IPS-20b (cell line): ENCODE measurements at regions not wholly inside any gene's neighbourhood (a gene's known extent, or its start where the extent isn't known, plus 50 kb on each side); places are given as distances from the start of the nearest gene placed in this dataset.
"Not testable (repeated sequence)": the region's sequence is repeated elsewhere in the genome, so short reads cannot be mapped to it uniquely, and the experiment has no call there.

ENCODE experiments used
- H3K27ac ChIP-seq: one replicate; pipeline ENCODE4 v1.5.1; 2013; ENCODE audit warnings: low read length
- H3K27me3 ChIP-seq: 2 replicates; pipeline ENCODE4 v1.6.1; 2013; ENCODE audit warnings: mild to moderate bottlenecking, low read length, inconsistent platforms; ENCODE audit not compliant: insufficient read depth
- H3K36me3 ChIP-seq: 2 replicates; pipeline ENCODE4 v1.6.1; 2013; ENCODE audit warnings: low read depth, mild to moderate bottlenecking, inconsistent platforms, low read length, moderate library complexity; ENCODE audit not compliant: insufficient read depth
- H3K4me1 ChIP-seq: 2 replicates; pipeline ENCODE4 v1.6.1; 2013; ENCODE audit warnings: mild to moderate bottlenecking, control low read depth, inconsistent platforms, low read length, moderate library complexity; ENCODE audit not compliant: insufficient read depth
- H3K4me3 ChIP-seq: 2 replicates; pipeline ENCODE4 v1.5.1; 2013; ENCODE audit warnings: mild to moderate bottlenecking, low read length, inconsistent platforms
- H3K9ac ChIP-seq: 2 replicates; pipeline ENCODE4 v1.6.1; 2013; ENCODE audit warnings: low read depth, mild to moderate bottlenecking, inconsistent platforms, low read length, moderate library complexity
- H3K9me3 ChIP-seq: 2 replicates; pipeline ENCODE4 v1.6.1; 2013; ENCODE audit warnings: mild to moderate bottlenecking, low read depth, low read length, inconsistent platforms; ENCODE audit not compliant: insufficient read depth

GRCh38 chr5:112512901-112513300 is 93.8 kb upstream of the EPB41L4A start:
- Histone ChIP-seq H3K9me3 (peaks cover 14% of the 10 kb centered on the region), H3K4me1 (no peaks in the 10 kb centered on the region), H3K36me3 (no peaks in the 10 kb centered on the region), H3K4me3 (no peak overlapping the region), H3K27me3 (no peaks in the 10 kb centered on the region), H3K27ac (no peak overlapping the region), H3K9ac (no peak overlapping the region)

- peaks cover 14% of the 10 kb centered on the region for H3K9me3 ChIP-seq
- H3K4me1 ChIP-seq: no peaks in the 10 kb centered on the region
- no peak overlapping the region for H3K27ac ChIP-seq
- no peaks in the 10 kb centered on the region for H3K27me3 ChIP-seq
- H3K9ac ChIP-seq: no peak overlapping the region
- H3K4me3 ChIP-seq: no peak overlapping the region
- no peaks in the 10 kb centered on the region for H3K36me3 ChIP-seq
Measured at GRCh38 chr5:112514111-112514510, 95.0 kb upstream of the EPB41L4A start.

DNA sequence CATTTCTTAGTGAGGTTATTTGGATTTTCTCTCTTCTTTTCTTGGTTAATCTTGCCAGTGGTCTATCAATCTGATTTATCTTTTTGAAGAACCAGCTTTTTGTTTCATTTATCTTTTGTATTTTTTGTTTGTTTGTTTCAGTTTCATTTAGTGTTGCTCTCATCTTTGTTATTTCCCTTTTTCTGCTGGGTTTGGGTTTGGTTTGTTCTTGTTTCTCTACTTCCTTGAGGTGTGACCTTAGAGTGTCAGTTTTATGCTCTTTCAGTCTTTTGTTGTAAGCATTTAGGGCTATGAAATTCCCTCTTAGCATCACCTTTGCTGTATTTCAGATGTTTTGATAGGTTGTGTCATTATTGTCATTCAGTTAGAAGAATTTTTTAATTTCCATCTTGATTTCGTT is 101.4 kb upstream of the EPB41L4A start:
- H3K27me3 ChIP-seq, H3K27ac ChIP-seq, H3K4me1 ChIP-seq, H3K9ac ChIP-seq, H3K36me3 ChIP-seq, H3K9me3 ChIP-seq, H3K4me3 ChIP-seq: not testable (repeated sequence)

DNA sequence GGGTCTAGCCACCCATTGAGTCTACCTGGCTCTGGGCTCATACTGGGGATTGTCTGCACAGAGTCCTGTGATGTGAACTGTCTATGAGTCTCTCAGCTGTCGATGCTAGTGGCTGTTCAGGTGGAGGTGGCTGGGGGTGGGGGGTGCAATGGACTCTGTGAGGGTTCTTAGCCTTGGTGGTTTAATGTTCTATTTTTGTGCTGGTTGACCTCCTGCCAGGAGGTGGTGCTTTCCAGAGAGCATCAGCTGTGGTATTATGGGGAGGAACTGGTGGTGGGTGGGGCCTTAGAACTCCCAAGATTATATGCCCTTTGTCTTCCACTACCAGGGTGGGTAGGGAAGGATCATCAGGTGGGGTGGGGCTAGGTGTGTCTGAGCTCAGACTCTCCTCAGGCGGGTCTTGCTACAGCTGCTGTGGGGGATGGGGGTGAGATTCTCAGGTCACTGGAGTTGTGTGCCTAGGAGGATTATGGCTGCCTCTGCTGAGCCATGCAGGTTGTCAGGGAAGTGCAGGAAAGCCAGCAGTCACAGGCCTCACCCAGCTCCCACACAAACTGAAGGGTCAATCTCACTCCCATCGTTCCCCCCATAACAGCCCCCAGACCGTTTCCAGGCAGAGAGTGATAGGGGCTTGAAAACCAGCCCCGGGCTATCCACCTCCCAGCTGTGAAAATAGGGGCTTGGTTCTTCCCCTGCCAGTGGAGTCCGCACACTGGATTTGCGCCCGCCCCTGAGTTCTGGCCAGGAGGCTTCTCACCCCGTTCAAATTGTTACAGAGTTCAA is 104.0 kb upstream of the EPB41L4A start:
- H3K9me3 ChIP-seq, H3K27ac ChIP-seq, H3K9ac ChIP-seq, H3K4me3 ChIP-seq, H3K27me3 ChIP-seq, H3K4me1 ChIP-seq, H3K36me3 ChIP-seq: not testable (repeated sequence)

DNA sequence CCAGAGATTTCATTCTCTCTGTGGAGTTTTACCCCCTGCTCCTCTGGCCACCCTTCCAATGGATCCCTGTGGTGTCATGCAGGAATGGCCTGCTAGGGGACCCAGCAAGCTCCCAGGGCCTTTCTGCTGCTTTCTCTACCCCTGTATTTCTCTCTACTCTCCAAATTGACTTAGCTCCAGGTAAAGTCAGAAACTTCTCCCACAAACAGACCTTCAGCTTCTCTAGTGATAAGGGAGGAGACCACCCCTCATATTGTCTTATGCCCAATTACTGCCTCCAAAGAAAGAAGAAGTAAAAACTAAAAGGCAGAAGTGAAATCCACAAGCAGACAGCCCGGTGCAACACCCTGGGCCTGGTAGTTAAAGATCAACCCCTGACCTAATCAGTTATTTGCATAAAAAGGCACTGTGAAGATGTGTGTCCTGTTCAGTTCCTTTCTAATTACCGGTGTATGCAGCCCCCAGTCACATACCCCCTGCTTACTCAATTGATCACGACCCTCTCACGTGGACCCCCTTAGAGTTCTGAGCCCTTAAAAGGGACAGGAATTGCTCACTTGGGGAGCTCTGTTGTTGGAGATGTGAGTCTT is 104.7 kb upstream of the EPB41L4A start:
- not testable (repeated sequence) for H3K9me3 ChIP-seq, H3K4me1 ChIP-seq, H3K27me3 ChIP-seq, H3K4me3 ChIP-seq, H3K9ac ChIP-seq, H3K27ac ChIP-seq, H3K36me3 ChIP-seq

GRCh38 chr5:112525217-112525616 is 106.1 kb upstream of the EPB41L4A start:
- no peaks in the 10 kb centered on the region for H3K9me3 ChIP-seq
- no peak overlapping the region for H3K9ac ChIP-seq
- no peaks in the 10 kb centered on the region for H3K27me3 ChIP-seq
- H3K36me3 ChIP-seq: no peaks in the 10 kb centered on the region
- H3K4me3 ChIP-seq: no peak overlapping the region
- H3K4me1 ChIP-seq: no peaks in the 10 kb centered on the region
- no peak overlapping the region for H3K27ac ChIP-seq

DNA sequence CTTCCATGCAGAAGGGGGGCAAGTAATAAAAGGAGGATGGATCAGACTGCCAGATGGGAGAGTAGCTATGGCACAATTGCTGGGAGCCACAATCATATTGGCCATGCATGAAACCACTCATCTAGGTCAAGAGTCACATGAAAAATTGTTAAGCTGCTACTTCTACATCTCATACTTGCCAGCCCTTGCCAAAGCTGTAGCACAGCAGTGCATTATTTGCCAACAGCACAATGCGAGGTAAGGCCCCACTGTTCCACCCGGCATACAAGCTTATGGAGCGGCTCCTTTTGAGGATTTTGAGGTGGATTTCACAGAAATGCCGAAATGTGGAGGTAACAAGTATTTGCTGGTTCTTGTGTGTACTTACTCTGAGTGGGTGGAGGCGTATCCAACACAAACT is 109.9 kb upstream of the EPB41L4A start:
- H3K4me1 ChIP-seq: peaks cover 7% of the 10 kb centered on the region; the same call in 1 of the 2 replicates
- no peaks in the 10 kb centered on the region for H3K9me3 ChIP-seq
- H3K4me3 ChIP-seq: no peak overlapping the region
- no peaks in the 10 kb centered on the region for H3K27me3 ChIP-seq
- H3K9ac ChIP-seq: no peak overlapping the region
- no peak overlapping the region for H3K27ac ChIP-seq
- H3K36me3 ChIP-seq: no peaks in the 10 kb centered on the region

GRCh38 chr5:112529525-112529924 is 110.4 kb upstream of the EPB41L4A start:
- H3K4me3 ChIP-seq: no peak overlapping the region
- no peak overlapping the region for H3K9ac ChIP-seq
- no peaks in the 10 kb centered on the region for H3K27me3 ChIP-seq
- no peaks in the 10 kb centered on the region for H3K36me3 ChIP-seq
- H3K27ac ChIP-seq: no peak overlapping the region
- peaks cover 7% of the 10 kb centered on the region; the same call in 1 of the 2 replicates for H3K4me1 ChIP-seq
- H3K9me3 ChIP-seq: no peaks in the 10 kb centered on the region

DNA sequence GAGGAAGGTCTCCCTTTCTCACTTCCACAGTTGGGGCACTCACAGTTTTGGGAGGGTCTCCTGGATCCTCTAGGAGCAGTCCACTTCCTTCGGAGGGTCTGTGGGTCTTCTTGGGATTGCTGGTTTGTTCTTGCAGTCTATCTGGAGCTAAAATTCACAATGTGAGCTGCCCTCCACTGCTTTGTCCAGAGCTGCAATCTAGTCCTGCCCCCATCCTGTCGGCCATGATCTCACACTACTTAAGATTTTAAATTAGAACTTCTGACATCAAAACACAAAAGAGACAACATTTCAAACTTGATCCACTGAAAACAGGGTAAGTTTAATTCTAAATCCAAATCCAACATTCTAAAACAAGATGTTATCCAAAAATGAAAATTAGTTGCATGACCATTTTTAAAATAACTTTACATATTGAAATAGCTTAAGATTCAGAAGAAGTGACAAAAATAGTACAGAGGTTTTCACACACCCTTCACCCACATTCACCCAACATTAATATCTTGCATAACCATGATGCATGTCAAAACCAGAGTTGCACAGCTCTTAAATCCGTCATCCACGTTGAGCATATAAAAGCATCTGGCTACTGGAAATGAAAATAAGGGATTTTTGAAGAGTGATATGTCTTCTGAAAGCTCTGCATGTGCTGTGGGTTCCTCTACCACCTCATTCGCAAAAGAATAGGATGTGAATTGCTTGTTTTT is 113.7 kb upstream of the EPB41L4A start:
- H3K9me3 ChIP-seq: no peaks in the 10 kb centered on the region
- no peak overlapping the region for H3K4me3 ChIP-seq
- no peaks in the 10 kb centered on the region for H3K36me3 ChIP-seq
- no peak overlapping the region for H3K27ac ChIP-seq
- peaks cover 7% of the 10 kb centered on the region; the same call in 1 of the 2 replicates for H3K4me1 ChIP-seq
- no peaks in the 10 kb centered on the region for H3K27me3 ChIP-seq
- no peak overlapping the region for H3K9ac ChIP-seq

DNA sequence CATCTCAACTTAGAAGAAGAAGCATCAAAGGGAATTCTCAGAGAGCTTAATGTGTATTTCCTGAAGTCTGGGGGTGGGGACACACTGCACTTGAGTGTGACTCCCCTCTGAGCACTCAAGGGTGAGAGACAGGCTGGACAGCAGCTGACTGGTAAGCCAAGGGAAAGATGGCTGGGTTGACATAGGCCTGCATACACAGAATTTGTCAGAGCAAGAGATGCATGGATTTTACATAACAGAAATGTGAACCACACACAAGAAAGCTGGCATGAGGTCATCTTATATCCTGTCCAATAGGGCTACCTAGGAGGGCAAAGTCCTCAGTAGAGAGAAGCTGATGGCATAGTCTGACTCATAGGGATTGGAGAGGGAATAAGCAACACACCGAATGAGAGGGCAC is 114.3 kb upstream of the EPB41L4A start:
- H3K27me3 ChIP-seq: no peaks in the 10 kb centered on the region
- H3K4me3 ChIP-seq: no peak overlapping the region
- H3K36me3 ChIP-seq: no peaks in the 10 kb centered on the region
- H3K4me1 ChIP-seq: peaks cover 7% of the 10 kb centered on the region; the same call in 1 of the 2 replicates
- H3K9ac ChIP-seq: no peak overlapping the region
- H3K9me3 ChIP-seq: no peaks in the 10 kb centered on the region
- no peak overlapping the region for H3K27ac ChIP-seq

DNA sequence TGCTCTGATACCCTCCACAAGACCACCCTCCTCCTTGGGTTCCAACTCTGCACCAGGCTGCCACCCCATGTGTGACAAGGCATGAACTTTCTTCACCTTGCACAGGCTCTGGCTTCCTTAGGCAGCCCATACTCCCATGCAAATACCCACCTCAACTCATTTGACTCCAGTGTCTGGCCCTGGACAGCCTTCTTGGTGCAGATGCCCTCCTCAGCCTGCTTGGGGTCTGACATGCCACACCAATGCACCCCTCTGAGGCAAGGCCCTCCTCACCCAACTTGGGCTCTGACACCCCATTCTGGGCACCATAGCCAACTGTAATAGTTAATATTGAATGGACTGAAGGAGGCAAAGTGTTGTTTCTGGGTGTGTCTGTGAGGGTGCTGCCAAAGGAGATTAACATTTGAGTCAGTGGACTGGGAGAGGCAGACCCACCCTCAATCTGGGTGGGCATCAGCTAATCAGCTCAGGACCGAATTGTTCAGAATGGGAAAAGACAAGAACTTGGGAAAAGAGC is 115.0 kb upstream of the EPB41L4A start:
- Histone ChIP-seq H3K9ac (no peak overlapping the region), H3K4me3 (no peak overlapping the region), H3K27ac (no peak overlapping the region), H3K9me3 (no peaks in the 10 kb centered on the region), H3K36me3 (no peaks in the 10 kb centered on the region), H3K4me1 (peaks cover 9% of the 10 kb centered on the region; the same call in 1 of the 2 replicates), H3K27me3 (no peaks in the 10 kb centered on the region)
